Neural cell (in vitro differentiated cells): ENCODE measurements at regions not wholly inside any gene's neighbourhood (a gene's known extent, or its start where the extent isn't known, plus 50 kb on each side); places are given as distances from the start of the nearest gene placed in this dataset.

Experiments
- H2AFZ ChIP-seq: fragments of 200-600, 300-800 bp; sonication (generic), shearing (Covaris generic); 2 replicates; pipeline ENCODE4 v1.6.0; 2014; ENCODE audit warnings: low read depth, mild to moderate bottlenecking, antibody characterized with exemption, low read length, moderate library complexity
- H3F3A ChIP-seq: fragments of 200-600 bp; shearing (Covaris generic); 2 replicates; pipeline ENCODE4 v1.6.1; 2016; ENCODE audit warnings: mild to moderate bottlenecking, moderate library complexity, mixed read lengths, antibody characterized with exemption, low read length; ENCODE audit not compliant: insufficient read depth, poor library complexity, severe bottlenecking
- H3K27ac ChIP-seq: fragments of 200-600, 300-800 bp; sonication (generic), shearing (Covaris generic); 2 replicates; pipeline ENCODE4 v1.5.1; 2014; ENCODE audit warnings: mild to moderate bottlenecking, low read length, moderate library complexity
- H3K27me3 ChIP-seq: fragments of 300-800, 200-600 bp; sonication (generic), shearing (Covaris generic); 2 replicates; pipeline ENCODE4 v1.6.0; 2014; ENCODE audit warnings: mild to moderate bottlenecking, low read depth, low read length, moderate library complexity; ENCODE audit not compliant: insufficient read depth
- H3K36me3 ChIP-seq: fragments of 300-800, 200-600 bp; sonication (generic), shearing (Covaris generic); 2 replicates; pipeline ENCODE4 v1.5.1; 2014; ENCODE audit warnings: mild to moderate bottlenecking, antibody characterized with exemption, low read length, moderate library complexity; ENCODE audit not compliant: insufficient read depth
- H3K4me2 ChIP-seq: fragments of 300-800, 200-600 bp; sonication (generic), shearing (Covaris generic); 2 replicates; pipeline ENCODE4 v1.6.0; 2014; ENCODE audit warnings: mild to moderate bottlenecking, low read length
- H3K4me3 ChIP-seq: fragments of 300-800, 200-600 bp; sonication (generic), shearing (Covaris generic); 2 replicates; pipeline ENCODE4 v1.5.1; 2014; ENCODE audit warnings: mild to moderate bottlenecking, low read length, moderate library complexity
- H3K79me2 ChIP-seq: fragments of 200-600 bp; shearing (Covaris generic); replicated peaks from 2 replicates; pipeline ENCODE4 v1.6.0; 2014; ENCODE audit warnings: mild to moderate bottlenecking, low read length, moderate library complexity; ENCODE audit not compliant: insufficient read depth
- H3K9ac ChIP-seq: fragments of 300-800, 200-600 bp; sonication (generic), shearing (Covaris generic); 2 replicates; pipeline ENCODE4 v1.6.1; 2016; ENCODE audit warnings: mild to moderate bottlenecking, low read length, mixed read lengths
- H3K9me2 ChIP-seq: fragments of 200-600 bp; shearing (Covaris generic); 2 replicates; pipeline ENCODE4 v1.6.1; 2016; ENCODE audit warnings: mild to moderate bottlenecking, low read length, mixed read lengths; ENCODE audit not compliant: insufficient read depth
- H3K9me3 ChIP-seq: fragments of 200-600, 300-800 bp; sonication (generic), shearing (Covaris generic); 2 replicates; pipeline ENCODE4 v1.6.1; 2016; ENCODE audit warnings: mild to moderate bottlenecking, mixed run types, low read length, moderate library complexity, mixed read lengths
- H4K20me1 ChIP-seq: fragments of 200-600 bp; shearing (Covaris generic); 2 replicates; pipeline ENCODE4 v1.6.1; 2016; ENCODE audit warnings: mild to moderate bottlenecking, mixed run types; ENCODE audit not compliant: insufficient read depth
- EP300 ChIP-seq: fragments of 450-650 bp; conservative IDR thresholded peaks from 2 replicates; pipeline ENCODE4 v1.6.1; 2014; ENCODE audit warnings: antibody characterized with exemption, mild to moderate bottlenecking, moderate library complexity; ENCODE audit not compliant: poor library complexity, severe bottlenecking
- EZH2 ChIP-seq: fragments of 200-600, 300-800 bp; shearing (Covaris generic), sonication (generic); IDR thresholded peaks from 2 replicates; pipeline ENCODE4 v1.6.1; 2014; ENCODE audit warnings: antibody characterized with exemption, low read length, borderline replicate concordance, mild to moderate bottlenecking; ENCODE audit not compliant: insufficient read depth, poor library complexity, severe bottlenecking
- MXI1 ChIP-seq: fragments of 450-650 bp; conservative IDR thresholded peaks from 2 replicates; pipeline ENCODE4 v1.6.1; 2014; ENCODE audit warnings: antibody characterized with exemption, mild to moderate bottlenecking; ENCODE audit not compliant: poor library complexity, severe bottlenecking
- POLR2AphosphoS5 ChIP-seq: IDR thresholded peaks from 2 replicates; pipeline ENCODE4 v1.6.1; 2012
- RAD21 ChIP-seq: fragments of 450-650 bp; conservative IDR thresholded peaks from 2 replicates; pipeline ENCODE4 v1.6.1; 2014; ENCODE audit warnings: antibody characterized with exemption, mild to moderate bottlenecking, moderate library complexity
- REST ChIP-seq: IDR thresholded peaks from 2 replicates; pipeline ENCODE4 v1.6.1; 2012; ENCODE audit warnings: borderline replicate concordance
- SMC3 ChIP-seq: fragments of 450-650 bp; conservative IDR thresholded peaks from 2 replicates; pipeline ENCODE4 v1.6.1; 2014; ENCODE audit warnings: antibody characterized with exemption, mild to moderate bottlenecking, moderate library complexity; ENCODE audit not compliant: poor library complexity
- TAF1 ChIP-seq: IDR thresholded peaks from 2 replicates; pipeline ENCODE4 v1.6.1; 2012; ENCODE audit warnings: low read depth
- TF ChIP-seq, protein P1 (sequence below): fragments of 450-650 bp; IDR thresholded peaks from 2 replicates; pipeline ENCODE4 v1.5.1; 2014; ENCODE audit warnings: antibody characterized with exemption, mild to moderate bottlenecking, moderate library complexity; ENCODE audit not compliant: poor library complexity, severe bottlenecking

- no peaks in the 10 kb centered on the region for H3K9me3 ChIP-seq
- no peak overlapping the region for H3K4me3 ChIP-seq
- H3K27me3 ChIP-seq = no peaks in the 10 kb centered on the region
- H3K4me2 ChIP-seq = no peak overlapping the region
- H3K27ac ChIP-seq = no peak overlapping the region
- H2AFZ ChIP-seq = no peak overlapping the region
- no peaks in the 10 kb centered on the region for H4K20me1 ChIP-seq
- TF ChIP-seq POLR2AphosphoS5 = no peak
- TF ChIP-seq TAF1 = no peak
- no peak for TF ChIP-seq RAD21
- no peak for TF ChIP-seq SMC3
- no peak for TF ChIP-seq REST
- no peak for TF ChIP-seq EZH2
- no peak for TF ChIP-seq EP300
- TF ChIP-seq, protein P1, sequence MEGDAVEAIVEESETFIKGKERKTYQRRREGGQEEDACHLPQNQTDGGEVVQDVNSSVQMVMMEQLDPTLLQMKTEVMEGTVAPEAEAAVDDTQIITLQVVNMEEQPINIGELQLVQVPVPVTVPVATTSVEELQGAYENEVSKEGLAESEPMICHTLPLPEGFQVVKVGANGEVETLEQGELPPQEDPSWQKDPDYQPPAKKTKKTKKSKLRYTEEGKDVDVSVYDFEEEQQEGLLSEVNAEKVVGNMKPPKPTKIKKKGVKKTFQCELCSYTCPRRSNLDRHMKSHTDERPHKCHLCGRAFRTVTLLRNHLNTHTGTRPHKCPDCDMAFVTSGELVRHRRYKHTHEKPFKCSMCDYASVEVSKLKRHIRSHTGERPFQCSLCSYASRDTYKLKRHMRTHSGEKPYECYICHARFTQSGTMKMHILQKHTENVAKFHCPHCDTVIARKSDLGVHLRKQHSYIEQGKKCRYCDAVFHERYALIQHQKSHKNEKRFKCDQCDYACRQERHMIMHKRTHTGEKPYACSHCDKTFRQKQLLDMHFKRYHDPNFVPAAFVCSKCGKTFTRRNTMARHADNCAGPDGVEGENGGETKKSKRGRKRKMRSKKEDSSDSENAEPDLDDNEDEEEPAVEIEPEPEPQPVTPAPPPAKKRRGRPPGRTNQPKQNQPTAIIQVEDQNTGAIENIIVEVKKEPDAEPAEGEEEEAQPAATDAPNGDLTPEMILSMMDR = no peak
- TF ChIP-seq MXI1 = no peak
- no peak overlapping the region for H3K9ac ChIP-seq
- no peaks in the 10 kb centered on the region for H3F3A ChIP-seq
- no peaks in the 10 kb centered on the region for H3K9me2 ChIP-seq
- no peaks in the 10 kb centered on the region for H3K36me3 ChIP-seq
- no peaks in the 10 kb centered on the region for H3K79me2 ChIP-seq
Measured at GRCh38 chr10:8790390-8790789, 735.9 kb downstream of the GATA3 start.

- Histone ChIP-seq H3K27me3 (no peaks in the 10 kb centered on the region), H3K27ac (no peak overlapping the region), H3K4me3 (no peak overlapping the region), H3K9ac (no peak overlapping the region), H3K9me3 (no peaks in the 10 kb centered on the region), H3K79me2 (no peaks in the 10 kb centered on the region), H3K9me2 (no peaks in the 10 kb centered on the region), H4K20me1 (no peaks in the 10 kb centered on the region), H2AFZ (no peak overlapping the region), H3K36me3 (no peaks in the 10 kb centered on the region), H3K4me2 (no peak overlapping the region), H3F3A (no peaks in the 10 kb centered on the region)
- TF ChIP-seq REST (no peak), TAF1 (no peak), RAD21 (no peak), EZH2 (no peak), SMC3 (no peak), EP300 (no peak), MXI1 (no peak), POLR2AphosphoS5 (no peak)
- TF ChIP-seq, protein P1 = no peak
Measured at GRCh38 chr10:8794860-8795259, 740.4 kb downstream of the GATA3 start.
